ENCODE measurements at regions not wholly inside any gene's neighbourhood (a gene's known extent, or its start where the extent isn't known, plus 50 kb on each side); places are given as distances from the start of the nearest gene placed in this dataset.
"Not testable (repeated sequence)": the region's sequence is repeated elsewhere in the genome, so short reads cannot be mapped to it uniquely, and the experiment has no call there.

DNA sequence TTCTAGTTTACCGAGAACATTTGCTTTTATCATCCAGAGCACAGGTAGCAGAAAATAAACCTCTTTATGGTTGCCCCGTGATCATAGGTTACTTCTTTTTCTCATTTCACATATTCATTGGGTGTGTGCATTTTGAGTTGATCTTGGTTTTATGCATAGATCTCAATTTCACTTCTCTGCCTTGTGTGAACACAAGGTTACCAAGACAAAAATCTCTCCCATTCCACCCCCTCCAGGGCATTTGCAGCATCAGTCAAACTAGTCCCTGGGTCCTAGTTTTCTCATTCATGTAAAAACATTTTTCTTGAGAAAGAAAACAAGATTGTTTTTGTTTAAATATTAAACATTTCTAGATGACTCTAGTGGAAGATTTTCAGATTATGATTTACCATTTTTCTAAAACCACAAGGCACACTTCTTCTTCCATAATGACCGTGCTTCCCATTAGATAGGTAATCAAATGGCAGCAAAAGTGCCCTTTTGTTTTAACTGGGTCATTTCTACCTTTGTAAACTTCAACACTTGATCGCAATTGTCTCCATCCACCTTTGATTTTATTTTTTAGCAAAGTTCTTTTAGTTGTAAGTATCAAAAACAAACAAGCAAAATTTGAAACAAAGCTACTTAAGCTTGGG is 526.6 kb upstream of the CADM1 start:
- Histone ChIP-seq H3K27me3 (ENCODE audit: control insufficient read depth, insufficient read depth, low read length) (no peaks in the 10 kb centered on the region), H3K36me3 (ENCODE audit: control insufficient read depth, insufficient read depth, low read length) (no peaks in the 10 kb centered on the region), H3K4me1 (ENCODE audit: control insufficient read depth, insufficient read depth, low read length) (no peaks in the 10 kb centered on the region), H3K4me3 (ENCODE audit: low read length) (no peak overlapping the region), H3K9me3 (ENCODE audit: control insufficient read depth, insufficient read depth, low read length) (no peaks in the 10 kb centered on the region), H3K27ac (ENCODE audit: low read length) (no peak overlapping the region)
- Mint-ChIP-seq H3K36me3 (no peaks in the 10 kb centered on the region), H3K4me3 (no peak overlapping the region), H3K27ac (no peak overlapping the region), H3K4me1 (no peaks in the 10 kb centered on the region), H3K27me3 (ENCODE audit: low read depth in 2 of 2) (peaks cover 0 to 9% of the 10 kb centered on the region in 2 donors), H3K9me3 (peaks cover 3 to 5% of the 10 kb centered on the region in 2 donors)
- no peak for ATAC-seq
- intact Hi-C loops (cut with micrococcal nuclease): no loop called here
- TF ChIP-seq, protein P1, sequence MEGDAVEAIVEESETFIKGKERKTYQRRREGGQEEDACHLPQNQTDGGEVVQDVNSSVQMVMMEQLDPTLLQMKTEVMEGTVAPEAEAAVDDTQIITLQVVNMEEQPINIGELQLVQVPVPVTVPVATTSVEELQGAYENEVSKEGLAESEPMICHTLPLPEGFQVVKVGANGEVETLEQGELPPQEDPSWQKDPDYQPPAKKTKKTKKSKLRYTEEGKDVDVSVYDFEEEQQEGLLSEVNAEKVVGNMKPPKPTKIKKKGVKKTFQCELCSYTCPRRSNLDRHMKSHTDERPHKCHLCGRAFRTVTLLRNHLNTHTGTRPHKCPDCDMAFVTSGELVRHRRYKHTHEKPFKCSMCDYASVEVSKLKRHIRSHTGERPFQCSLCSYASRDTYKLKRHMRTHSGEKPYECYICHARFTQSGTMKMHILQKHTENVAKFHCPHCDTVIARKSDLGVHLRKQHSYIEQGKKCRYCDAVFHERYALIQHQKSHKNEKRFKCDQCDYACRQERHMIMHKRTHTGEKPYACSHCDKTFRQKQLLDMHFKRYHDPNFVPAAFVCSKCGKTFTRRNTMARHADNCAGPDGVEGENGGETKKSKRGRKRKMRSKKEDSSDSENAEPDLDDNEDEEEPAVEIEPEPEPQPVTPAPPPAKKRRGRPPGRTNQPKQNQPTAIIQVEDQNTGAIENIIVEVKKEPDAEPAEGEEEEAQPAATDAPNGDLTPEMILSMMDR (IDR thresholded peaks at IDR 0.05): no peak
- WGBS (ENCODE audit: insufficient coverage): 86% methylated on average over 2 of the region's 4 CpGs
- no peak for DNase-seq

DNA sequence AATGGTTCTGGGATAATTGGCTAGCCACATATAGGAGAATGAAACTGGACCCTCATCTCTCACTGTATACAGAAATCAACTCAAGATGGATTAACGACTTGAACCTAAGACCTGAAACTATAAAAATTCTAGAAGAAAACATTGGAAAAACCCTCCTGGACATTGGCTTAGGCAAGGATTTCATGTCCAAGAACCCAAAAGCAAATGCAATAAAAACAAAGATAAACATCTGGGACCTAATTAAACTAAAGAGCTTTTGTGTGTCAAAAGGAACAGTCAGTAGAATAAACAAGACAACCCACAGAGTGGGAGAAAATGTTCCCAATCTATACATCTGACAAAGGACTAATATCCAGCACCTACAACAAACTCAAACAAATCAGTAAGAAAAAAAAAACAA is 524.3 kb upstream of the CADM1 start:
- H3K4me1 Mint-ChIP-seq; H3K4me3 ChIP-seq (ENCODE audit: low read length); DNase-seq; H3K4me3 Mint-ChIP-seq; H3K27ac ChIP-seq (ENCODE audit: low read length); ATAC-seq; H3K36me3 ChIP-seq (ENCODE audit: control insufficient read depth, insufficient read depth, low read length); H3K9me3 Mint-ChIP-seq; H3K4me1 ChIP-seq (ENCODE audit: control insufficient read depth, insufficient read depth, low read length); H3K36me3 Mint-ChIP-seq; H3K27ac Mint-ChIP-seq; intact Hi-C loops (cut with micrococcal nuclease); H3K27me3 ChIP-seq (ENCODE audit: control insufficient read depth, insufficient read depth, low read length); H3K9me3 ChIP-seq (ENCODE audit: control insufficient read depth, insufficient read depth, low read length): not testable (repeated sequence)
- WGBS (ENCODE audit: insufficient coverage): 76% methylated on average over 1 of the region's 1 CpG
- H3K27me3 Mint-ChIP-seq (ENCODE audit: low read depth in 2 of 2): peaks cover 0 to 18% of the 10 kb centered on the region in 2 donors

DNA sequence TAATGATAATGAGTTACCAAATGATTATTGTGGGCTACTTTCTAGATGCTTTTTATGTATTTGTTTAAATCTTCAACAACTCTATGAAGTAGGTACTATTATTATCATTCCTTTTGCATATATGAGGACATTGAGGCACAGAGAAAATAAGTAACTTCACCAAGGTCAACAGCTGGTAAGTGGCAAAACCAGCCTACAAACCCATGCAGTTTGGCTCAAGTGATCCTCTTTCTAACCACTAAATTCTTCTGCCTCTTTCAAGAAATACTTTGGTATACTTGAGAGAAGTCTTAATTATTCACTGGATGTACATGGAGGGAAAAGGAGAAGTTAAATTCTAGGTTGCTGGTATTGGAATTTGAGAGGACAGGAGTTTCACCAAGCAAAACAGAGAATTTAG is 495.2 kb upstream of the CADM1 start:
- no peak overlapping the region for H3K27ac Mint-ChIP-seq
- H3K27ac ChIP-seq (ENCODE audit: low read length): no peak overlapping the region
- no peaks in the 10 kb centered on the region for H3K27me3 ChIP-seq (ENCODE audit: control insufficient read depth, insufficient read depth, low read length)
- H3K4me3 Mint-ChIP-seq: no peak overlapping the region
- H3K36me3 ChIP-seq (ENCODE audit: control insufficient read depth, insufficient read depth, low read length): no peaks in the 10 kb centered on the region
- no peaks in the 10 kb centered on the region for H3K36me3 Mint-ChIP-seq
- no peak overlapping the region for H3K4me3 ChIP-seq (ENCODE audit: low read length)
- H3K4me1 ChIP-seq (ENCODE audit: control insufficient read depth, insufficient read depth, low read length): no peaks in the 10 kb centered on the region
- H3K9me3 Mint-ChIP-seq: peaks cover 0 to 2% of the 10 kb centered on the region in 2 donors
- peaks cover 0 to 3% of the 10 kb centered on the region in 2 donors for H3K27me3 Mint-ChIP-seq (ENCODE audit: low read depth in 2 of 2)
- DNase-seq (no peak), ATAC-seq (no peak)
- intact Hi-C loops (cut with micrococcal nuclease): no loop called here
- no peaks in the 10 kb centered on the region for H3K9me3 ChIP-seq (ENCODE audit: control insufficient read depth, insufficient read depth, low read length)
- TF ChIP-seq, protein P1 (IDR thresholded peaks at IDR 0.05): no peak
- H3K4me1 Mint-ChIP-seq: no peaks in the 10 kb centered on the region

DNA sequence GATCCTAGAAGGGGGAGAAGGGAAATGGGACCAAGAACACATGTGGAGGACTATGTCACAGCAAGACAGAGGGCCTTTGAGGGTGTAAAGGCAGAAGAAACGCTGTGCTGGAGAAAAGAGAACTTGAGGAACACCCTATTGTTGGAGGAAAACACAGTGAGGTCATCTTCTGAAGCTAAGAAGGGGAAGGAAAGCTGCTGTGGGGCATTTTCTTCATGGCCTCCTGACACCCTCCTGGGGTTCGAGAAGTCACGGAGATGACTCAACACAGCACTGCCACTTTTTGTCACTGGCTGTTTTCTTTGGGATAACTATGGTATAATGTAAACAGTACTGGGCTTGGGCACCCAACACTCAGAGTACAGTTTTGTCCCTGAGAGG is 492.6 kb upstream of the CADM1 start:
- no peaks in the 10 kb centered on the region for H3K4me1 Mint-ChIP-seq
- H3K27me3 Mint-ChIP-seq (ENCODE audit: low read depth in 2 of 2): peaks cover 0 to 3% of the 10 kb centered on the region in 2 donors
- no peak overlapping the region for H3K4me3 Mint-ChIP-seq
- intact Hi-C loops (cut with micrococcal nuclease): no loop called here
- Histone ChIP-seq H3K27me3 (ENCODE audit: control insufficient read depth, insufficient read depth, low read length) (no peaks in the 10 kb centered on the region), H3K36me3 (ENCODE audit: control insufficient read depth, insufficient read depth, low read length) (no peaks in the 10 kb centered on the region), H3K9me3 (ENCODE audit: control insufficient read depth, insufficient read depth, low read length) (no peaks in the 10 kb centered on the region), H3K4me1 (ENCODE audit: control insufficient read depth, insufficient read depth, low read length) (no peaks in the 10 kb centered on the region), H3K27ac (ENCODE audit: low read length) (no peak overlapping the region), H3K4me3 (ENCODE audit: low read length) (no peak overlapping the region)
- TF ChIP-seq, protein P1 (IDR thresholded peaks at IDR 0.05): no peak
- ATAC-seq (no peak), DNase-seq (no peak)
- H3K27ac Mint-ChIP-seq: no peak overlapping the region
- H3K9me3 Mint-ChIP-seq: peaks cover 0 to 2% of the 10 kb centered on the region in 2 donors
- WGBS (ENCODE audit: insufficient coverage): 40% methylated on average over 3 of the region's 3 CpGs
- H3K36me3 Mint-ChIP-seq: no peaks in the 10 kb centered on the region
